ENCODE measurements at regions not wholly inside any gene's neighbourhood (a gene's known extent, or its start where the extent isn't known, plus 50 kb on each side); places are given as distances from the start of the nearest gene placed in this dataset.

DNA sequence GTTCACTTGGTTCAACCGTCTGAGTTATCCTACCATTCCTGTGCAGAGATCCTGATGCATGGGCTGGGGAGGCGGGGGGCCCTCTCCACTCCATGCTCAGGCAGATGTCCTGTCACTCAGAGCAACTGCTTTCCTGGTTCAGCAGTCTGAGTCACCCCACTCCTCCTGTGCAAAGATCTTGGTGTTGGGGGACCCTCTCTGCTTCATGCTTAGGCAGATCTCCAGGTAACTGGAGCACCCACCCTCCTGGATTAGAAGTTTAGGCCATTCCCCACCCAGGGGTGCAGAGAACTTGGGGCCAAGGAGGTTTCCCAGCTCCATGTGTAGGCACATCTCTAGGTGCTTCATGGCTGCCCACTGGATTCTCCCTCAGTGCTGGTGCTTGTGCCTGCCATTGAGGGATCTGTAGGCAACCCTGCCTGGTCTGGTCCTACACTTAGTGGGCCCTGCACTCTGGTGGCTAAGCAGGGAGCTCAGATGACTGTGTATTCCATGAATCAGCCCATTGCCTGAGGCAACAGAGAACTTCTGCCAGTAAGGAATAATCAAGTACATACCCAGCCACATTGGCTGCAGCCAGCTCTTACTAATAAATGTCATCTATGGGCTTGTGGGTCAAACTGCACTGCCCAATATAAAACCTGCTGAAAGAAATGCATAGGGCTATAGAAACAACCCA, 465.4 kb upstream of the THBS1 start:
- DNase-seq (ENCODE audit: low read depth in 2 of 2), result no peak

- DNase-seq (ENCODE audit: low read depth in 2 of 2), result no peak
These were observed 462.4 kb upstream of the THBS1 start for GRCh38 chr15:39118510-39118909.

DNA sequence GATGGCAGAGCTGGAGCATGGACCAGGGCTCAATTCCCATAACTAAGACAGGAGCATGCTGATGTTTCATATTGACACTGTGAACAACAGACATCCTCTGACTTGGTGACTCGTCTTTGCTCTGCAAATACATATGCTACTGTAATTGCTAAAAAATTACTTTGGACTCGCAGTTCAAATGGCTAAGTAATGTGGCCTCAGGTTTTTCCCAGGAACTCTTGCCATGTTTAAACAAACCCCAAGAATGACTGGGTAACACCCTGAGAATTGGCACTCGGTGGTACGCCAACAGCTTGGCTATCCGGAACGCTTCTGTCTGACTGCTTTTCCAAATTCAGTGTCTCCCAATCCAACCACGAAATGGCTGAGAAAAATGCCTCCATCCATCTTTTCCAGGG, 456.7 kb upstream of the THBS1 start:
- no peak for DNase-seq (ENCODE audit: low read depth in 2 of 2)

DNA sequence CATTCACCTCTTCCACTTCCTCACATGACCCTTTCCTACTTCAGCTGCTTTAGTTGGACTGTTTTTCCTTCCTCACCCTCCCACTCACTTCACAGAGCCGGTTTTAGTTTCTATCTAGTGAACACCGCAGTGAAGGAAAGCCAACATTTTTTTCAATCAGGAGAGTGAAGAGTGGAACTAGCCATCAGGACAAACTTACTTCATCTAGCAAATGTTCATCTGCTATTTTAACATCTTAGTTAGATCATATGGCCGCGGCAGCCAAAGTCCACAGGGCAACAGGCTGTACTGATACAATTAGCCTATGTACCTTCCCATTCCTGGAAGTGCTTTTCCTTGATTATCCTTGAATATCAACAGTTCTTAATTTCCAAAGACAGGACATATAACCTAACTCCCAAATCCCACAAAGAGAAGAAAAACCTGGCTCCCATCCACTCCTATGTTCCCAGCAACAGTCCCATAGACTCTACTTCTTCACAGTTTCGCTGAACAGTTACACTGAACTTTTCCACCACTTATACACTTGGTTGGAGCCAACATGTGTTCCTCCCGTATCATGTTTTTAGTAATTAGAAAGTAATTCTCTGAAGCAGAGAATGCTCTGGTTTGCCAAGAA, 456.2 kb upstream of the THBS1 start:
- DNase-seq (ENCODE audit: low read depth in 2 of 2), result no peak

GRCh38 chr15:39125226-39125625, 455.7 kb upstream of the THBS1 start:
- no peak for DNase-seq (ENCODE audit: low read depth in 2 of 2)

GRCh38 chr15:39125904-39126303, 455.0 kb upstream of the THBS1 start:
- DNase-seq (ENCODE audit: low read depth in 2 of 2), result no peak

DNA sequence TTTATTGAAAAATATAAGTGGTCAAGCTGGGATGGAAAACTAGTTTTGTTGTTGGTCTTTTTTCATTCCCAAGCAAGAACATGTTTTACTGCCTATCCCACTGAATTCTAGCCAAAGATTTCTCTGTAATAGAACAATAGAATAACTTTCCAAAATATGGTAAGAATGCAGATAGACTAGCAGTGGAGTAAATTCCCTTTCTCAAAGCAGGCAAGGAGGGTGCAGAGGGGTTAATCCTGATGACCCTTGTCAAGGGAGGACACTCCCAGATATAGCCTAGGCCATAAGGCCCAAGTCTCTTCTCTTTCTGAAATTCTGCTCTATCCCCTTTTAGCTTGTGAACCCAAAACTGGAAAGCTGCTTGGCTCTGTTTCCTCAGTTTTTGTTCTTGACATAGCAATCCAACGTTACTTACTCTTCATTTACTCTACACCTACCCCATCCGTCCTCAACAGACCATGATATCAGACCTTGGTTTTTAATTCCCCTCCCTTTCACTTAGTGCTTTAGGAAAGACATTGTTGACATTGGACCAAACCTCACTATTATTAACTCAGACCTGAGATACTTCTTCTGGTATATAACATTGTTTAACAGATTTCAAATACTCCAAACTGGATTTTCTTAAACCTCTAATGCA, 453.6 kb upstream of the THBS1 start:
- DNase-seq (ENCODE audit: low read depth in 2 of 2), result no peak

DNA sequence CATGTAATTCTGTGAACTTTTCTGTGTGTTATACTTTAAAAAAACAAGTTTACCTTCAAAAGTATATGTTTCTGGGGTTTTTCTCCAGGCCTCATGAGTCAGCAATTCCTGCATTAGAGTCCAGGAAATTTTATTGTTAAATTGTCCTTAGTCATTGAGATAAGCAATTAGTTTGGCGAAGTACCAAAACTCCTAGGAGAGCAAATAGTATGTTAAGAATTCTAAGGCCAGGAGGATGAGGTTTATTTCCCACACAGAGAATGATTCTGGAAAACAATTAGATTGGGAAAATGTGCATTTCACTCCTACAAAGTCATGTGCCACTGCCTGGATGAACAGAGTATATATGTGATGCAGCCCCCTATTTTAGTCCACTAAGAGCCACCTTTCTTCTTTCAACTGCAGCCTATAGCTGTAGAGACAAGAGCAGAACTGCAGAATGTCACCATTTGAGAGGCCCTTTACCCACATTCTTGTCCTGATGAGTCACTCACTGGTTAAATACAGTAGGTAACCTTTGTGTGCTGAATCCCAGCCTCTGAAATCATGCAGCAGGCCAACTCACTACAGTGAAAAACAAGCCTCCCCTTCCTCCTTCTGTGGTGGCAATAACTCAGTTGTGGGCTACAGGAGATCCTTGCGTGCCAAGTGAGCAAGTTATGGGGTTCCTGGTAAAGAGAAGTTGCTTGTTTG, 452.8 kb upstream of the THBS1 start:
- DNase-seq (ENCODE audit: low read depth in 2 of 2), result no peak

DNA sequence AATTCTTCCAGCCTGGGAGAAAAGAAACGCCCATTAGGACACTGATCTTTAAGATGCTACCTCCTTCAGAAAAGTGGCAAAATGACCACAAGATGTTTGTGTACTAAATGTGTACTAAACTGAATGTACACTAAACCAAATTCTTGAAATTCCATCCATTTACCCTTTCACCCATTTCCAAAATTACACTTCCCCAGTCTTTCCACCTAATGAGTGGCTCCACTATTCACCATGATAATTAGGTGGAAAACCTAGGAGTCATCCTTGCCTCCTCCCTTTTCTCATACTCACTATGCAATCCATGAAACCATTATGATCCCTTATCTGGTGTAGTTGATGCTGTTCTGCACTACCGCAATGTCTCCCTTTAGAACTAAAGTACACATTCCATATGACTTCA, 452.1 kb upstream of the THBS1 start:
- no peak for DNase-seq (ENCODE audit: low read depth in 2 of 2)

GRCh38 chr15:39130556-39131379, 450.1 kb upstream of the THBS1 start:
- no peak for DNase-seq (ENCODE audit: low read depth in 2 of 2)

GRCh38 chr15:39131609-39132008, 449.3 kb upstream of the THBS1 start:
- DNase-seq (ENCODE audit: low read depth in 2 of 2), result no peak

GRCh38 chr15:39132070-39132469, 448.8 kb upstream of the THBS1 start:
- no peak for DNase-seq (ENCODE audit: low read depth in 2 of 2)

- DNase-seq (ENCODE audit: low read depth in 2 of 2), result no peak
These were observed 447.8 kb upstream of the THBS1 start for GRCh38 chr15:39132954-39133600.

GRCh38 chr15:39134282-39134681, 446.6 kb upstream of the THBS1 start:
- no peak for DNase-seq (ENCODE audit: low read depth in 2 of 2)

GRCh38 chr15:39135989-39136388, 444.9 kb upstream of the THBS1 start:
- no peak for DNase-seq (ENCODE audit: low read depth in 2 of 2)

DNA sequence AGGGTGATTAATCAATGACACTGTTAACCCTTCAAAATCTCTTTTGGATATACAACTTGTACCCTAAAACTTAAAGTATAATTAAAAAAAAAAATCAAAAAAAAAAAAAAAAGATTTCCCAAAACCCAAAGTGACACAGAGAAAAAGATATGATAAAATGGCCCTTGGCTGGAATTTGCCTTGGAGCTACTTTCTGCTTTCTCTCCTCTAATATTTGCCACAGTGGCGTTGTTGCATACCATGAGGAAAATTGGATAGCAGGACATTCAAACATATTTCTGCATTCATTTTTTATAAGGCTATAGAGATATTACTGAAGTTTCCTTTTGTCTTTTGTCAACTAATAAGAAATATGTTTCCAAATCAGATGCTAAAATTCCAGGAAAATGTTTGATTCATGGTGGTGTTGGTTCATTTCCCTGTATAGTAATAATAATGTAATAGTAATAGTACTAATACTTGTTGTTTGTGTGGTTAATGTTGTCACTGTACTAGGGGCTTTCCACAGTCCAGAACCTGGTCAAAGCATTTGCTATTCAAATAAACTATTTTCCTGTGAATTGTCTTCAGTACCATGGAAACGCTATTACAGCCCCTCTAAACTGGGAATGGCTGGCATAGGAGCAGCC, 441.3 kb upstream of the THBS1 start:
- no peak for DNase-seq (ENCODE audit: low read depth in 2 of 2)

GRCh38 chr15:39140060-39140604, 440.7 kb upstream of the THBS1 start:
- DNase-seq (ENCODE audit: low read depth in 2 of 2), result no peak

DNA sequence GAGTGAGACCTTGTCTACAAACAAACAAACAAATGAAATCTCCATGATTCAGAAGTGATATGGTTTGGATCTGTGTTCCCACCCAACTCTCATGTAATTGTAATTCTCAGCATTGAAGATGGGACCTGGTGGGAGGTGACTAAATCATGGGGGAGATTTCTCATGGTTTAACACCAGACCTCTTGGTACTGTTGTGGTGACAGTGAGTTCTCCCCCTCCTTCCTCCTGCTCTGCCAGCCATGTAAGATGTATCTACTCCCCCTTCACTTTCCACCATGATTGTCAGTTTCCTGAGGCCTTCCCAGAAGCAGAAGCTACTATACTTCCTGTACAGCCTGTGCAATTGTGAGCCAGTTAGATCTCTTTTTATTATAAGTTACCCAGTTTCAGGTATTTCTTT, 438.4 kb upstream of the THBS1 start:
- no peak for DNase-seq (ENCODE audit: low read depth in 2 of 2)

- DNase-seq (ENCODE audit: low read depth in 2 of 2), result no peak
These were observed 437.4 kb upstream of the THBS1 start for GRCh38 chr15:39143479-39143878.

GRCh38 chr15:39144051-39144450, 436.8 kb upstream of the THBS1 start:
- DNase-seq (ENCODE audit: low read depth in 2 of 2), result no peak

All from stimulated activated CD8-positive, alpha-beta memory T cell treated with anti-CD3 and anti-CD28 coated beads, Interleukin-15, amount 100 ng/mL, for 4 hours (primary cell).